Psoas muscle (tissue), 7 donors: ENCODE measurements at regions not wholly inside any gene's neighbourhood (a gene's known extent, or its start where the extent isn't known, plus 50 kb on each side); places are given as distances from the start of the nearest gene placed in this dataset.
A peak's percentile ranks its signal among the peaks of the same experiment; 100 is the strongest.

Experiments
- ATAC-seq, 4 donors: fragments of 200-7000 bp; cut with Tn5 transposase; one replicate each; pipeline ENCODE4 v1.9.1; 2020; ENCODE audit warnings: moderate library complexity in 3 of 4, mild to moderate bottlenecking in 2 of 4
- DNase-seq, 2 donors: peaks; one replicate each; pipeline ENCODE4 v3.0.0-alpha.2; 2020
- H3K27ac ChIP-seq: fragments of 200-600 bp; one replicate; pipeline ENCODE4 v1.8.0; 2022
- H3K27me3 ChIP-seq, 3 donors: fragments of 200-600 bp in 1 of 3; one replicate each; pipeline versions ENCODE4 v1.6.1 to v1.8.0; 2013 to 2022; ENCODE audit warnings: low read length in 2 of 3, mild to moderate bottlenecking in 2 of 3, moderate library complexity in 1 of 3; ENCODE audit not compliant: insufficient read depth in 3 of 3
- H3K36me3 ChIP-seq, 2 donors: fragments of 200-600 bp in 1 of 2; one replicate each; pipeline versions ENCODE4 v1.6.1 to v1.8.0; 2013 to 2022; ENCODE audit warnings: low read depth in 1 of 2, mild to moderate bottlenecking in 1 of 2, moderate library complexity in 1 of 2; ENCODE audit not compliant: insufficient read depth in 1 of 2
- H3K4me1 ChIP-seq: fragments of 200-600 bp; one replicate; pipeline ENCODE4 v1.8.0; 2022
- H3K4me3 ChIP-seq: fragments of 200-600 bp; one replicate; pipeline ENCODE4 v1.8.0; 2022; ENCODE audit warnings: mild to moderate bottlenecking
- H3K9me3 ChIP-seq: fragments of 200-600 bp; one replicate; pipeline ENCODE4 v1.8.0; 2022
- WGBS, 3 donors: extraction: QIAGEN DNeasy Blood & Tissue Kit; methylation state at CpG; one replicate each; pipeline versions ENCODE4 v1.1.6 to v1.1.7; 2013; 5-methylcytosine and 5-hydroxymethylcytosine counted together
- intact Hi-C, 2 donors: fragments of 100-400 bp; cut with DNase I; formaldehyde crosslinking; loops; one replicate each; pipeline versions ENCODE4 v1.11.0 to v1.14.2; 2022
- TF ChIP-seq, protein P1 (sequence below): fragments of 200-600 bp; IDR thresholded peaks from one replicate; pipeline ENCODE4 v1.8.0; 2022; ENCODE audit warnings: antibody characterized with exemption
- donor health status: healthy with polysubstance abuse.
- donor health status: DM: no; HTN: no; CAD: no; lungs with moderate emphysema.
- donor health status: Bipolar disorder and iron deficiency.
- donor health status: healthy.
- donor health status: DM: yes; HTN: yes; CAD: no.
- donor health status: DM: no; HTN: no; CAD: no.
- donor health status: DM: yes; HTN: yes; CAD: no.

DNA sequence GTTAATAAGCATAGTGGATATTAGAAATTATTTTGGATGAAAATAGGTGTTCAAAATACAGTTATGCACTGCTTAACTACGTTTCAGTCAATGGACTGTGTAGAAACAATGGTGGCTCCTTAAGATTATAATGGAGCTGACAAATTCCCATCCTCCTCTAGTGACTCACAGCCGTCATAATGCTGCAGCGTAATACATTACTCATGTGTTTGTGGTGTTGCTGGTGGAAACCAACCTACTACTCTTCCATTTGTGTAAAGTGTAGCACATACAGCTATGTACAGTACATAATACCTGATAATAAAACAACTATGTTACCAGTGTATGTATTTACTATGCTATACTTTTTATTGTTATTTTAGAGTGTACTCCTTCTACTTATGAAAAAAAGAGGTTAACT lies 111.2 kb upstream of the TMCC3 start:
- Histone ChIP-seq H3K36me3 (no peaks in the 10 kb centered on the region), H3K27ac (no peak overlapping the region), H3K4me3 (no peak overlapping the region), H3K4me1 (no peaks in the 10 kb centered on the region), H3K9me3 (no peaks in the 10 kb centered on the region), H3K27me3 (no peaks in the 10 kb centered on the region)
- DNase-seq, result no peak
- no peak for ATAC-seq
- intact Hi-C loops, result loop anchor here (5.0 to 10.0 kb wide), 3 partner anchors 159 to 627 kb away; no protein-coding TSS in a partner anchor
- TF ChIP-seq, protein P1, sequence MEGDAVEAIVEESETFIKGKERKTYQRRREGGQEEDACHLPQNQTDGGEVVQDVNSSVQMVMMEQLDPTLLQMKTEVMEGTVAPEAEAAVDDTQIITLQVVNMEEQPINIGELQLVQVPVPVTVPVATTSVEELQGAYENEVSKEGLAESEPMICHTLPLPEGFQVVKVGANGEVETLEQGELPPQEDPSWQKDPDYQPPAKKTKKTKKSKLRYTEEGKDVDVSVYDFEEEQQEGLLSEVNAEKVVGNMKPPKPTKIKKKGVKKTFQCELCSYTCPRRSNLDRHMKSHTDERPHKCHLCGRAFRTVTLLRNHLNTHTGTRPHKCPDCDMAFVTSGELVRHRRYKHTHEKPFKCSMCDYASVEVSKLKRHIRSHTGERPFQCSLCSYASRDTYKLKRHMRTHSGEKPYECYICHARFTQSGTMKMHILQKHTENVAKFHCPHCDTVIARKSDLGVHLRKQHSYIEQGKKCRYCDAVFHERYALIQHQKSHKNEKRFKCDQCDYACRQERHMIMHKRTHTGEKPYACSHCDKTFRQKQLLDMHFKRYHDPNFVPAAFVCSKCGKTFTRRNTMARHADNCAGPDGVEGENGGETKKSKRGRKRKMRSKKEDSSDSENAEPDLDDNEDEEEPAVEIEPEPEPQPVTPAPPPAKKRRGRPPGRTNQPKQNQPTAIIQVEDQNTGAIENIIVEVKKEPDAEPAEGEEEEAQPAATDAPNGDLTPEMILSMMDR, result no peak
- 82 to 93% (median 84%) methylated on average over 3 of the region's 3 CpGs for WGBS, 3 donors

DNA sequence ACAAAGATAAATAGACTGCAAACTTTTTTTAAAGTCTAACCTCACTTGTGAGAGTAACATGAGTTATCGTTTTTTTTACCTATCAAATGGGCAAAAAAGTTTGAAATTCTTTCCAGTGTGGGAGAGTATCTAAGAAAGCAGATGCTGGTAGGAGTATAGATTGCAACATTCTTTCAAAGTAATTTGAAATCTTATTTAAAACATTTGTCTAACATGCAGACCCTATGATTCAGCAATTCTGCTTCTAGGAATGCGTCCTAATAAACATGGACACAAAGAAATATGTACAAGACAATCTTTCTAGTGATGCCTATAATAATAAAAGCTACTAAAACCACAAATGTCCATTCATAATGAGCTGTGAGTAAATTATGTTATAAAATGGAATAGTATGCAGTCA lies 110.4 kb upstream of the TMCC3 start:
- ATAC-seq (no peak), DNase-seq (no peak)
- WGBS, 3 donors, result 90 to 92% (median 91%) methylated on average over 2 of the region's 2 CpGs
- intact Hi-C loops, result loop anchor here (5.0 to 10.0 kb wide), 3 partner anchors 158 to 626 kb away; no protein-coding TSS in a partner anchor
- H3K9me3 ChIP-seq, result no peaks in the 10 kb centered on the region
- no peaks in the 10 kb centered on the region for H3K27me3 ChIP-seq
- no peak overlapping the region for H3K27ac ChIP-seq
- TF ChIP-seq, protein P1, result no peak
- no peaks in the 10 kb centered on the region for H3K36me3 ChIP-seq
- H3K4me3 ChIP-seq, result no peak overlapping the region
- no peaks in the 10 kb centered on the region for H3K4me1 ChIP-seq

DNA sequence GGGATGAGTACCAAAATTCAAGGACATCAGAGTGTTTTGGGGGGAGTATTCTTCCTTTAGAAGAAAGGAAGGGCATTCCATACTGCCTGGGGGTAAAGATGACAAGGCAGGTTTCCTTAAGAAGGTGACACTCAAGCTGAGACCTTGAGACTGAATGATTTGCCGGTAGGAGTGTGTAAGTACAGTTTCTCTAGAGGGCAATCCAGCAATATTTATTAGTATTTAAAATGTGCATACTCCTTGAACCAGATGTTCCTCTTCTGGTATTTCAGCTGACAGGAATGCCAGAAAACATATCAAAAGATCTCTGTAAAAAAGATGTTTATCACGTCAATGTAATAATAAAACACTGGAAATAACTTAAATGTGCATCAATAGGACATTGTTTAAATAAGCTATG lies 106.4 kb upstream of the TMCC3 start:
- no peaks in the 10 kb centered on the region for H3K27me3 ChIP-seq
- H3K4me1 ChIP-seq, result no peaks in the 10 kb centered on the region
- TF ChIP-seq, protein P1, result no peak
- H3K27ac ChIP-seq, result no peak overlapping the region
- DNase-seq, result no peak
- no peaks in the 10 kb centered on the region for H3K9me3 ChIP-seq
- intact Hi-C loops, result no loop called here
- ATAC-seq, result no peak
- 50 to 62% (median 61%) methylated on average over 2 of the region's 2 CpGs for WGBS, 3 donors
- H3K36me3 ChIP-seq, result no peaks in the 10 kb centered on the region
- no peak overlapping the region for H3K4me3 ChIP-seq

DNA sequence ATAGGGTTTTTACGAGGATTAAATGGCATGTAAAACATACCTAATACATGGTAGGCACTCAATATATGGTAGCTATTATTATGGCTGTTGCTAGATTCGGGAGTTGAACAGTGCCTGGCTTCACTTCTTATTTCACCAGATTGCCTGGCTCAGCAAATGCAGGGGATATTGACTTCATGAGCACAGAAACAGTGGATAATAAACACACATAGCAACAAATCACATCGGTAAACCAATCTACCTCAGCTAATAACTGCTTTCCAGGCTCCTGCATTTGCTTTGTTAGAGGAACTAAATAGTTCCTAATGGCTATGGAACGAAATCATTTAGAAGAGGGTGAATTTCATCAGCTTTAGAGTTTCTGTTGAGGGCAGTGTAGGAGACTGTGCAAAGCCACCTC lies 105.2 kb upstream of the TMCC3 start:
- ATAC-seq (no peak), DNase-seq (no peak)
- H3K4me1 ChIP-seq, result no peaks in the 10 kb centered on the region
- no peak overlapping the region for H3K27ac ChIP-seq
- no peaks in the 10 kb centered on the region for H3K9me3 ChIP-seq
- WGBS, 3 donors, result 93 to 97% (median 95%) methylated on average over 4 of the region's 4 CpGs
- H3K36me3 ChIP-seq, result no peaks in the 10 kb centered on the region
- TF ChIP-seq, protein P1, result no peak
- no peak overlapping the region for H3K4me3 ChIP-seq
- intact Hi-C loops, result no loop called here
- no peaks in the 10 kb centered on the region for H3K27me3 ChIP-seq

DNA sequence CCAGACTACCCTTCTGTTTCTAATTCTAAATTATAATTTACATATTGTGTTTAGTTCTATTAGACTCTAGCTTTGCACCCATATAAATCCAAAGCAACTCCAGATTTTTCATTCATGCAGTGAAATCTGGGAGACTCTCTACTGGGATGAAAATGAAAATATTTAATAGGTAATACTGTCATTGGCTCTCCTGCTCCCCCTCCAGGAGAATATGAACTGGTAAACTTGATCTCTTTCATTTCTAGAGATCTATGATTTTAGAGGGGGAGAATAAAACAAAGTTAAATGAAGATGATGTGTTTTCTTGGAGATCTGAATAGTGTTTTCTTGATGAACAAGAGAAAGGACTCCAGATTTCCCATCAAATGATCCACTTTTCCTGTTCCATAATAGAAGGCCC lies 104.3 kb upstream of the TMCC3 start:
- Histone ChIP-seq H3K36me3 (no peaks in the 10 kb centered on the region), H3K27ac (no peak overlapping the region), H3K9me3 (no peaks in the 10 kb centered on the region), H3K4me3 (no peak overlapping the region), H3K4me1 (no peaks in the 10 kb centered on the region), H3K27me3 (no peaks in the 10 kb centered on the region)
- ATAC-seq (no peak), DNase-seq (no peak)
- intact Hi-C loops, result no loop called here
- TF ChIP-seq, protein P1, result peak; percentile 10
